LoVo (cell line): ENCODE measurements at regions not wholly inside any gene's neighbourhood (a gene's known extent, or its start where the extent isn't known, plus 50 kb on each side); places are given as distances from the start of the nearest gene placed in this dataset.

Experiments
- DNase-seq: peaks from one replicate; pipeline ENCODE4 v3.0.0-alpha.2; 2016; ENCODE audit warnings: low spot score

GRCh38 chr10:128622706-128623105 is 496.5 kb upstream of the MKI67 start:
- no peak for DNase-seq

- no peak for DNase-seq
Observed at GRCh38 chr10:128623776-128624175, 497.6 kb upstream of the MKI67 start.

- DNase-seq, result no peak
Observed at GRCh38 chr10:128624656-128625530, 498.7 kb upstream of the MKI67 start.

GRCh38 chr10:128625926-128626325 is 499.7 kb upstream of the MKI67 start:
- no peak for DNase-seq

GRCh38 chr10:128626397-128627000 is 500.3 kb upstream of the MKI67 start:
- no peak for DNase-seq

GRCh38 chr10:128627811-128628210 is 501.6 kb upstream of the MKI67 start:
- no peak for DNase-seq

GRCh38 chr10:128628252-128628651 is 502.0 kb upstream of the MKI67 start:
- DNase-seq, result no peak

GRCh38 chr10:128629111-128630096 is 503.2 kb upstream of the MKI67 start:
- peak; percentile 58 for DNase-seq

- no peak for DNase-seq
Observed at GRCh38 chr10:128630787-128631252, 504.6 kb upstream of the MKI67 start.

GRCh38 chr10:128631801-128632241 is 505.6 kb upstream of the MKI67 start:
- peak; percentile 22 for DNase-seq

GRCh38 chr10:128632694-128633093 is 506.5 kb upstream of the MKI67 start:
- no peak for DNase-seq

GRCh38 chr10:128633864-128634540 is 507.8 kb upstream of the MKI67 start:
- no peak for DNase-seq

GRCh38 chr10:128642023-128642422 is 515.8 kb upstream of the MKI67 start:
- DNase-seq, result no peak

GRCh38 chr10:128642502-128642901 is 516.3 kb upstream of the MKI67 start:
- DNase-seq, result no peak

GRCh38 chr10:128643658-128644057 is 517.4 kb upstream of the MKI67 start:
- DNase-seq, result no peak

GRCh38 chr10:128645486-128645885 is 519.3 kb upstream of the MKI67 start:
- DNase-seq, result no peak

GRCh38 chr10:128646956-128647355 is 520.7 kb upstream of the MKI67 start:
- no peak for DNase-seq

GRCh38 chr10:128657548-128657947 is 531.3 kb upstream of the MKI67 start:
- DNase-seq, result no peak

- DNase-seq, result no peak
Observed at GRCh38 chr10:128660726-128661125, 534.5 kb upstream of the MKI67 start.

- DNase-seq, result no peak
Observed at GRCh38 chr10:128661404-128662197, 535.4 kb upstream of the MKI67 start.

GRCh38 chr10:128662520-128662919 is 536.3 kb upstream of the MKI67 start:
- no peak for DNase-seq
